PFSK-1 (cell line): ENCODE measurements at regions not wholly inside any gene's neighbourhood (a gene's known extent, or its start where the extent isn't known, plus 50 kb on each side); places are given as distances from the start of the nearest gene placed in this dataset.

ENCODE experiments used
- FOXP2 ChIP-seq: optimal IDR thresholded peaks from 2 replicates; pipeline ENCODE3; 2011; ENCODE audit warnings: borderline replicate concordance, control low read depth, inconsistent platforms; ENCODE audit not compliant: insufficient read depth; ENCODE audit errors: extremely low read length, extremely low read depth
- POLR2AphosphoS5 ChIP-seq: IDR thresholded peaks from 2 replicates; pipeline ENCODE4 v1.6.1; 2012; ENCODE audit warnings: low read depth, mild to moderate bottlenecking, control low read depth, low read length, moderate library complexity
- SIN3A ChIP-seq: IDR thresholded peaks from 2 replicates; pipeline ENCODE4 v1.6.1; 2012; ENCODE audit warnings: mild to moderate bottlenecking, low read length, moderate library complexity, borderline replicate concordance; ENCODE audit not compliant: insufficient read depth
- TF ChIP-seq, protein P1 (sequence below), 2 experiments: IDR thresholded peaks; 2 replicates each; pipeline versions ENCODE4 v1.6.1 to v1.8.0; 2011 to 2012; ENCODE audit warnings: low read depth in 2 of 2, low read length in 2 of 2, control low read depth in 1 of 2, inconsistent platforms in 1 of 2, mild to moderate bottlenecking in 1 of 2, moderate library complexity in 1 of 2; ENCODE audit not compliant: insufficient read depth in 1 of 2

GRCh38 chrY:19055232-19056137 is 281.9 kb upstream of the HSFY2 start:
- TF ChIP-seq SIN3A = no peak
- TF ChIP-seq POLR2AphosphoS5 = no peak
- no peak for TF ChIP-seq FOXP2
- TF ChIP-seq, protein P1, sequence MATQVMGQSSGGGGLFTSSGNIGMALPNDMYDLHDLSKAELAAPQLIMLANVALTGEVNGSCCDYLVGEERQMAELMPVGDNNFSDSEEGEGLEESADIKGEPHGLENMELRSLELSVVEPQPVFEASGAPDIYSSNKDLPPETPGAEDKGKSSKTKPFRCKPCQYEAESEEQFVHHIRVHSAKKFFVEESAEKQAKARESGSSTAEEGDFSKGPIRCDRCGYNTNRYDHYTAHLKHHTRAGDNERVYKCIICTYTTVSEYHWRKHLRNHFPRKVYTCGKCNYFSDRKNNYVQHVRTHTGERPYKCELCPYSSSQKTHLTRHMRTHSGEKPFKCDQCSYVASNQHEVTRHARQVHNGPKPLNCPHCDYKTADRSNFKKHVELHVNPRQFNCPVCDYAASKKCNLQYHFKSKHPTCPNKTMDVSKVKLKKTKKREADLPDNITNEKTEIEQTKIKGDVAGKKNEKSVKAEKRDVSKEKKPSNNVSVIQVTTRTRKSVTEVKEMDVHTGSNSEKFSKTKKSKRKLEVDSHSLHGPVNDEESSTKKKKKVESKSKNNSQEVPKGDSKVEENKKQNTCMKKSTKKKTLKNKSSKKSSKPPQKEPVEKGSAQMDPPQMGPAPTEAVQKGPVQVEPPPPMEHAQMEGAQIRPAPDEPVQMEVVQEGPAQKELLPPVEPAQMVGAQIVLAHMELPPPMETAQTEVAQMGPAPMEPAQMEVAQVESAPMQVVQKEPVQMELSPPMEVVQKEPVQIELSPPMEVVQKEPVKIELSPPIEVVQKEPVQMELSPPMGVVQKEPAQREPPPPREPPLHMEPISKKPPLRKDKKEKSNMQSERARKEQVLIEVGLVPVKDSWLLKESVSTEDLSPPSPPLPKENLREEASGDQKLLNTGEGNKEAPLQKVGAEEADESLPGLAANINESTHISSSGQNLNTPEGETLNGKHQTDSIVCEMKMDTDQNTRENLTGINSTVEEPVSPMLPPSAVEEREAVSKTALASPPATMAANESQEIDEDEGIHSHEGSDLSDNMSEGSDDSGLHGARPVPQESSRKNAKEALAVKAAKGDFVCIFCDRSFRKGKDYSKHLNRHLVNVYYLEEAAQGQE (IDR thresholded peaks at IDR 0.05; ENCODE audit: insufficient read depth in 1 of 2, low read depth in 2 of 2, low read length in 2 of 2) = no peak
